ENCODE measurements at regions not wholly inside any gene's neighbourhood (a gene's known extent, or its start where the extent isn't known, plus 50 kb on each side); places are given as distances from the start of the nearest gene placed in this dataset.
"Not testable (repeated sequence)": the region's sequence is repeated elsewhere in the genome, so short reads cannot be mapped to it uniquely, and the experiment has no call there.

- peaks cover 6% of the 10 kb centered on the region; the same call in 1 of the 2 replicates for H3K4me1 ChIP-seq (ENCODE audit: insufficient read depth)
- H3K4me3 ChIP-seq, result no peak overlapping the region
- H3K4me3 Mint-ChIP-seq, result no peak overlapping the region
- no peaks in the 10 kb centered on the region for H3K79me2 ChIP-seq (replicated peaks; ENCODE audit: insufficient read depth)
- no peaks in the 10 kb centered on the region for H3K27me3 ChIP-seq (ENCODE audit: insufficient read depth)
- H3K27me3 Mint-ChIP-seq (ENCODE audit: insufficient read depth, low read depth, poor library complexity), result no peaks in the 10 kb centered on the region
- H2AFZ ChIP-seq, result no peak overlapping the region
- no peak overlapping the region for H3K27ac ChIP-seq (ENCODE audit: low read depth)
- TF ChIP-seq ZNF462 (CRISPR knock-in tag; IDR thresholded peaks at IDR 0.05) (no peak), ETS1 (IDR thresholded peaks at IDR 0.05) (no peak), STAT1 (IDR thresholded peaks at IDR 0.05; ENCODE audit: unreplicated experiment) (no peak), ZNF331 (CRISPR knock-in tag; IDR thresholded peaks at IDR 0.05; ENCODE audit: low read depth) (no peak), EZH2phosphoT487 (IDR thresholded peaks at IDR 0.05; ENCODE audit: unreplicated experiment) (no peak), ZNF114 (CRISPR knock-in tag; IDR thresholded peaks at IDR 0.05) (no peak)
- no peak overlapping the region for H3K27ac Mint-ChIP-seq
- peaks cover 5% of the 10 kb centered on the region; the same call in 2 of the 3 replicates for H3K4me1 Mint-ChIP-seq
- no peak overlapping the region for H3K4me2 ChIP-seq
- peaks cover 26% of the 10 kb centered on the region for H3K9me3 Mint-ChIP-seq
- no peaks in the 10 kb centered on the region; the same call in 1 of the 2 replicates for H3K9me2 ChIP-seq (ENCODE audit: insufficient read depth)
- DNase-seq (ENCODE audit: low spot score) (no peak), ATAC-seq (no peak)
- peaks cover 19% of the 10 kb centered on the region for H3K36me3 Mint-ChIP-seq (ENCODE audit: low read depth)
- H4K20me1 ChIP-seq (replicated peaks; ENCODE audit: insufficient read depth), result no peaks in the 10 kb centered on the region
- no peaks in the 10 kb centered on the region for H3F3A ChIP-seq (replicated peaks; ENCODE audit: low read depth)
- no peaks in the 10 kb centered on the region for H3K36me3 ChIP-seq (ENCODE audit: insufficient read depth)
Observed at GRCh38 chr13:100787899-100788298, 113.3 kb upstream of the TMTC4 start.

GRCh38 chr13:100776686-100777085, 102.1 kb upstream of the TMTC4 start:
- H4K20me1 ChIP-seq (replicated peaks; ENCODE audit: insufficient read depth); H3K36me3 ChIP-seq (ENCODE audit: insufficient read depth); H3K27me3 ChIP-seq (ENCODE audit: insufficient read depth); H3K36me3 Mint-ChIP-seq (ENCODE audit: low read depth); H3K9me2 ChIP-seq (ENCODE audit: insufficient read depth); H3K4me2 ChIP-seq; ATAC-seq; H2AFZ ChIP-seq; H3K27ac ChIP-seq (ENCODE audit: low read depth); H3K4me3 Mint-ChIP-seq; H3K79me2 ChIP-seq (replicated peaks; ENCODE audit: insufficient read depth); DNase-seq (ENCODE audit: low spot score); H3K27me3 Mint-ChIP-seq (ENCODE audit: insufficient read depth, low read depth, poor library complexity); H3K9me3 Mint-ChIP-seq; H3K4me3 ChIP-seq; H3F3A ChIP-seq (replicated peaks; ENCODE audit: low read depth): not testable (repeated sequence)
- peaks cover 13% of the 10 kb centered on the region for H3K4me1 ChIP-seq (ENCODE audit: insufficient read depth)
- peaks cover 16% of the 10 kb centered on the region for H3K4me1 Mint-ChIP-seq
- peak overlapping the region; percentile 37; the same call in 1 of the 2 replicates for H3K27ac Mint-ChIP-seq

All from GM23338 (cell line).